Spleen (tissue), 7 donors: ENCODE measurements at regions not wholly inside any gene's neighbourhood (a gene's known extent, or its start where the extent isn't known, plus 50 kb on each side); places are given as distances from the start of the nearest gene placed in this dataset.
"Not testable (repeated sequence)": the region's sequence is repeated elsewhere in the genome, so short reads cannot be mapped to it uniquely, and the experiment has no call there.

ENCODE experiments used
- POLR2A ChIP-seq, 3 donors: fragments of 450-650 bp; IDR thresholded peaks; one replicate each; pipeline ENCODE4 v1.5.1; 2017; ENCODE audit warnings: antibody characterized with exemption in 3 of 3, mild to moderate bottlenecking in 1 of 3
- POLR2AphosphoS5 ChIP-seq, 3 donors: sonication (generic); formaldehyde crosslinking; IDR thresholded peaks; one replicate each; pipeline ENCODE4 v1.5.1; 2017; ENCODE audit warnings: antibody characterized with exemption in 3 of 3
- TF ChIP-seq, protein P1 (sequence below), 11 experiments: fragments of 200-600 bp in 7 of 11; fragments of 450-650 bp in 4 of 11; sonication (generic) in 4 of 11; IDR thresholded peaks in 8 of 11; conservative IDR thresholded peaks in 3 of 11; 1 replicate in 7 of 11; 2 replicates in 4 of 11; pipeline versions ENCODE4 v1.4.0 to v1.8.0; 2016 to 2021; ENCODE audit warnings: antibody characterized with exemption in 11 of 11, inconsistent platforms in 4 of 11, mild to moderate bottlenecking in 1 of 11
- donor health status: DM: no; HTN: no; CAD: no; lungs with moderate emphysema.
- donor health status: DM: no; HTN: no; CAD: no.
- donor health status: DM: no; HTN: no; CAD: no.

DNA sequence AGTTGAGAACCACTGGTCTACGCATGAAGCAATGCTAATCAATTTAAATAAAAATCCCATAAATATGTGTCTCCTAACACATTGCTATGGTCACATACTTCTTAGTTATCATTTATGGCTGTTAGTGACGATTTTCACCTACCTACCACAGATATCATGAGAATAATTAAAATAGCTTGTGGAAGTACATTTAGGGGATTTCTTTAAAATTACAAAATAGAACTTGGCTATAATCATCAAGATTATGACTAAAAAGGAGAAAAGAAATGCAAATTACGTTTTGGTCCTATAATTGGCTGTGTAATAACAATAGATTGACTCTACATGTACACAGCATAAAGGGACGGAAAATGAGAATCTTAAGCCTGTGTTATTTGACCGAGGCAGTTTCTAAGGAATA is 581.4 kb downstream of the PRIM2 start:
- TF ChIP-seq POLR2AphosphoS5, POLR2A (IDR thresholded peaks at IDR 0.05): not testable (repeated sequence)
- TF ChIP-seq, protein P1, sequence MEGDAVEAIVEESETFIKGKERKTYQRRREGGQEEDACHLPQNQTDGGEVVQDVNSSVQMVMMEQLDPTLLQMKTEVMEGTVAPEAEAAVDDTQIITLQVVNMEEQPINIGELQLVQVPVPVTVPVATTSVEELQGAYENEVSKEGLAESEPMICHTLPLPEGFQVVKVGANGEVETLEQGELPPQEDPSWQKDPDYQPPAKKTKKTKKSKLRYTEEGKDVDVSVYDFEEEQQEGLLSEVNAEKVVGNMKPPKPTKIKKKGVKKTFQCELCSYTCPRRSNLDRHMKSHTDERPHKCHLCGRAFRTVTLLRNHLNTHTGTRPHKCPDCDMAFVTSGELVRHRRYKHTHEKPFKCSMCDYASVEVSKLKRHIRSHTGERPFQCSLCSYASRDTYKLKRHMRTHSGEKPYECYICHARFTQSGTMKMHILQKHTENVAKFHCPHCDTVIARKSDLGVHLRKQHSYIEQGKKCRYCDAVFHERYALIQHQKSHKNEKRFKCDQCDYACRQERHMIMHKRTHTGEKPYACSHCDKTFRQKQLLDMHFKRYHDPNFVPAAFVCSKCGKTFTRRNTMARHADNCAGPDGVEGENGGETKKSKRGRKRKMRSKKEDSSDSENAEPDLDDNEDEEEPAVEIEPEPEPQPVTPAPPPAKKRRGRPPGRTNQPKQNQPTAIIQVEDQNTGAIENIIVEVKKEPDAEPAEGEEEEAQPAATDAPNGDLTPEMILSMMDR (IDR thresholded peaks at IDR 0.05 in 8 of 11, conservative IDR thresholded peaks at IDR 0.05 in 3 of 11): not testable (repeated sequence)
